ENCODE measurements at regions not wholly inside any gene's neighbourhood (a gene's known extent, or its start where the extent isn't known, plus 50 kb on each side); places are given as distances from the start of the nearest gene placed in this dataset.
A peak's percentile ranks its signal among the peaks of the same experiment; 100 is the strongest.

GRCh38 chr13:48181482-48182145, 51.4 kb upstream of the ITM2B start:
- no peak for DNase-seq

- DNase-seq: no peak
Measured at GRCh38 chr13:48178126-48178525, 54.9 kb upstream of the ITM2B start.

- no peak for DNase-seq
Measured at GRCh38 chr13:48176781-48177180, 56.2 kb upstream of the ITM2B start.

- no peak for DNase-seq
Measured at GRCh38 chr13:48175185-48175584, 57.8 kb upstream of the ITM2B start.

GRCh38 chr13:48167866-48168265, 65.1 kb upstream of the ITM2B start:
- DNase-seq: no peak

GRCh38 chr13:48165727-48166126, 67.3 kb upstream of the ITM2B start:
- no peak for DNase-seq

GRCh38 chr13:48165063-48165462, 67.9 kb upstream of the ITM2B start:
- no peak for DNase-seq

GRCh38 chr13:48163061-48163460, 68.2 kb upstream of the MED4 start:
- no peak for DNase-seq

- DNase-seq: no peak
Measured at GRCh38 chr13:48162217-48162616, 67.3 kb upstream of the MED4 start.

GRCh38 chr13:48161530-48162179, 66.8 kb upstream of the MED4 start:
- DNase-seq: no peak

- DNase-seq: no peak
Measured at GRCh38 chr13:48160606-48161278, 65.8 kb upstream of the MED4 start.

- DNase-seq: no peak
Measured at GRCh38 chr13:48159826-48160225, 64.9 kb upstream of the MED4 start.

- DNase-seq: no peak
Measured at GRCh38 chr13:48159401-48159800, 64.5 kb upstream of the MED4 start.

GRCh38 chr13:48158915-48159314, 64.0 kb upstream of the MED4 start:
- DNase-seq: no peak

- no peak for DNase-seq
Measured at GRCh38 chr13:48158290-48158689, 63.4 kb upstream of the MED4 start.

- peak; percentile 66 for DNase-seq
Measured at GRCh38 chr13:48156466-48156865, 61.6 kb upstream of the MED4 start.

GRCh38 chr13:48155848-48156247, 60.9 kb upstream of the MED4 start:
- DNase-seq: peak; percentile 74

- no peak for DNase-seq
Measured at GRCh38 chr13:48154671-48155070, 59.8 kb upstream of the MED4 start.

GRCh38 chr13:48153186-48153585, 58.3 kb upstream of the MED4 start:
- DNase-seq: no peak

- DNase-seq: no peak
Measured at GRCh38 chr13:48151363-48152161, 56.7 kb upstream of the MED4 start.

- DNase-seq: no peak
Measured at GRCh38 chr13:48148454-48148853, 53.5 kb upstream of the MED4 start.

GRCh38 chr13:48146636-48147035, 51.7 kb upstream of the MED4 start:
- DNase-seq: no peak

- DNase-seq: no peak
Measured at GRCh38 chr13:48146122-48146521, 51.2 kb upstream of the MED4 start.
